ENCODE measurements at regions not wholly inside any gene's neighbourhood (a gene's known extent, or its start where the extent isn't known, plus 50 kb on each side); places are given as distances from the start of the nearest gene placed in this dataset.
"Not testable (repeated sequence)": the region's sequence is repeated elsewhere in the genome, so short reads cannot be mapped to it uniquely, and the experiment has no call there.

- DNase-seq (ENCODE audit: low spot score) = peak; percentile 2
These were observed 950.1 kb downstream of the DIPK2A start for GRCh38 chr3:144921710-144922109.

GRCh38 chr3:144923046-144923775, 951.6 kb downstream of the DIPK2A start:
- DNase-seq (ENCODE audit: low spot score) = no peak

- no peak for DNase-seq (ENCODE audit: low spot score)
These were observed 958.8 kb downstream of the DIPK2A start for GRCh38 chr3:144930431-144930830.

- DNase-seq (ENCODE audit: low spot score) = no peak
These were observed 960.0 kb downstream of the DIPK2A start for GRCh38 chr3:144931590-144931989.

GRCh38 chr3:144942093-144942837, 970.6 kb downstream of the DIPK2A start:
- DNase-seq (ENCODE audit: low spot score) = no peak

- DNase-seq (ENCODE audit: low spot score) = no peak
These were observed 971.2 kb downstream of the DIPK2A start for GRCh38 chr3:144942838-144943197.

GRCh38 chr3:144947895-144948294, 976.3 kb downstream of the DIPK2A start:
- DNase-seq (ENCODE audit: low spot score) = no peak

- no peak for DNase-seq (ENCODE audit: low spot score)
These were observed 977.1 kb downstream of the DIPK2A start for GRCh38 chr3:144948711-144949110.

- no peak for DNase-seq (ENCODE audit: low spot score)
These were observed 982.3 kb downstream of the DIPK2A start for GRCh38 chr3:144953959-144954358.

- DNase-seq (ENCODE audit: low spot score) = no peak
These were observed 985.9 kb downstream of the DIPK2A start for GRCh38 chr3:144957398-144958101.

- DNase-seq (ENCODE audit: low spot score) = no peak
These were observed 992.2 kb downstream of the DIPK2A start for GRCh38 chr3:144963810-144964209.

- no peak for DNase-seq (ENCODE audit: low spot score)
These were observed 994.9 kb downstream of the DIPK2A start for GRCh38 chr3:144966560-144966959.

- no peak for DNase-seq (ENCODE audit: low spot score)
These were observed 997.2 kb downstream of the DIPK2A start for GRCh38 chr3:144968750-144969350.

- DNase-seq (ENCODE audit: low spot score) = not testable (repeated sequence)
These were observed 1012.9 kb downstream of the DIPK2A start for GRCh38 chr3:144984481-144984880.

GRCh38 chr3:144989807-144990206, 1018.2 kb downstream of the DIPK2A start:
- no peak for DNase-seq (ENCODE audit: low spot score)

GRCh38 chr3:144995856-144996255, 1024.2 kb downstream of the DIPK2A start:
- DNase-seq (ENCODE audit: low spot score) = no peak

- DNase-seq (ENCODE audit: low spot score) = no peak
These were observed 1033.8 kb downstream of the DIPK2A start for GRCh38 chr3:145005427-145005826.

GRCh38 chr3:145006271-145006670, 1034.6 kb downstream of the DIPK2A start:
- no peak for DNase-seq (ENCODE audit: low spot score)

GRCh38 chr3:145013931-145014330, 1042.3 kb downstream of the DIPK2A start:
- no peak for DNase-seq (ENCODE audit: low spot score)

GRCh38 chr3:145015253-145015652, 1043.6 kb downstream of the DIPK2A start:
- no peak for DNase-seq (ENCODE audit: low spot score)

GRCh38 chr3:145017959-145018358, 1046.3 kb downstream of the DIPK2A start:
- no peak for DNase-seq (ENCODE audit: low spot score)

- no peak for DNase-seq (ENCODE audit: low spot score)
These were observed 1050.8 kb downstream of the DIPK2A start for GRCh38 chr3:145022447-145022846.

- DNase-seq (ENCODE audit: low spot score) = no peak
These were observed 1053.1 kb downstream of the DIPK2A start for GRCh38 chr3:145024700-145025099.
